Small intestine (tissue), 7 donors: ENCODE measurements at regions not wholly inside any gene's neighbourhood (a gene's known extent, or its start where the extent isn't known, plus 50 kb on each side); places are given as distances from the start of the nearest gene placed in this dataset.

ENCODE experiments used
- DNase-seq, 2 donors: peaks; one replicate each; pipeline versions ENCODE4 v3.0.0 to v3.0.0-alpha.2; 2013
- FAIRE-seq: peaks from 2 replicates; lab custom pipeline; 2012; peaks lifted over from hg19 to GRCh38; lab: Jason Lieb, UNC
- H3K27ac ChIP-seq, 3 donors: one replicate each; pipeline ENCODE4 v1.5.1; 2013; ENCODE audit warnings: low read length in 2 of 3, mild to moderate bottlenecking in 2 of 3, control low read depth in 1 of 3, inconsistent platforms in 1 of 3, low read depth in 1 of 3, moderate library complexity in 1 of 3
- H3K27me3 ChIP-seq, 3 donors: one replicate each; pipeline ENCODE4 v1.6.1; 2013; ENCODE audit warnings: low read length in 3 of 3, inconsistent platforms in 1 of 3; ENCODE audit not compliant: control insufficient read depth in 3 of 3, insufficient read depth in 3 of 3
- H3K36me3 ChIP-seq, 3 donors: one replicate each; pipeline ENCODE4 v1.6.1; 2013; ENCODE audit warnings: low read length in 3 of 3, inconsistent platforms in 1 of 3, low read depth in 1 of 3, mild to moderate bottlenecking in 1 of 3, moderate library complexity in 1 of 3; ENCODE audit not compliant: control insufficient read depth in 3 of 3, insufficient read depth in 2 of 3
- H3K4me1 ChIP-seq, 3 donors: one replicate each; pipeline ENCODE4 v1.6.1; 2013; ENCODE audit warnings: low read length in 2 of 3, inconsistent platforms in 1 of 3, low read depth in 1 of 3, mild to moderate bottlenecking in 1 of 3, moderate library complexity in 1 of 3; ENCODE audit not compliant: control insufficient read depth in 3 of 3, insufficient read depth in 2 of 3
- H3K4me3 ChIP-seq, 3 donors: one replicate each; pipeline ENCODE4 v1.5.1; 2013; ENCODE audit warnings: low read length in 3 of 3, control low read depth in 1 of 3, inconsistent platforms in 1 of 3, low read depth in 1 of 3, mild to moderate bottlenecking in 1 of 3, moderate library complexity in 1 of 3
- H3K9me3 ChIP-seq, 2 donors: one replicate each; pipeline ENCODE4 v1.6.1; 2013; ENCODE audit warnings: low read depth in 1 of 2, low read length in 1 of 2; ENCODE audit not compliant: control insufficient read depth in 2 of 2, insufficient read depth in 1 of 2
- WGBS, 3 donors: extraction: QIAGEN DNeasy Blood & Tissue Kit; methylation state at CpG; one replicate each; pipeline ENCODE4 v1.1.7; 2013; 5-methylcytosine and 5-hydroxymethylcytosine counted together
- donor health status: healthy with polysubstance abuse.
- donor health status: control.
- donor health status: control.
- donor health status: Bipolar disorder and iron deficiency.
- donor health status: healthy.

DNA sequence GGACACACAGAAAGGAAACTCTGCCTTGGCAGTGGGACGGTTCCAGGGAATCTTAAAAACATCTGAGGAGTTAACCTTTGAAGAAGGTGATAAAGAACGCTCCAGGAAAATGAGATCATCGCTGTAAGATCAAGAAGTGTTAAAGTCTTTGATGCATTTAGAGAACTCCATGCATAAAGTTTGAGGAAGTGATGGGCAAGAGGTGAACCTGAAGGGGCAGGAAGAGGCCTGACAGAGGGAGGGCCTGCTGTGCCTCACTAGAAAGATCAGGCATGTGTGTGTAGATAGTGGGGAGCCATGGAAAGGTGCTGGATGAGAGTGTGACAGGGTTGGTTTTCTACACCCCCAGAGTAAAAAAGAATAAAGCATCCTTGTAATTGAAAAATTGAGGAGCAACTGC is 889.2 kb downstream of the MCTP2 start:
- WGBS, 3 donors: 71 to 76% (median 74%) methylated on average over 3 of the region's 3 CpGs
- FAIRE-seq: no peak
- no peaks in the 10 kb centered on the region for H3K36me3 ChIP-seq

GRCh38 chr15:95121191-95121590 is 889.8 kb downstream of the MCTP2 start:
- no peak for DNase-seq
- H3K4me1 ChIP-seq: no peaks in the 10 kb centered on the region
- H3K4me3 ChIP-seq: no peak overlapping the region
- no peak overlapping the region for H3K27ac ChIP-seq
- no peaks in the 10 kb centered on the region for H3K27me3 ChIP-seq
- H3K9me3 ChIP-seq: no peaks in the 10 kb centered on the region
- no peaks in the 10 kb centered on the region for H3K36me3 ChIP-seq
- WGBS, 3 donors: 42 to 72% (median 55%) methylated on average over 1 of the region's 1 CpG
- FAIRE-seq: no peak

More for the DNA sequence above, 889.2 kb downstream of the MCTP2 start:
- H3K27ac ChIP-seq: no peak overlapping the region
- no peaks in the 10 kb centered on the region for H3K9me3 ChIP-seq
- H3K4me1 ChIP-seq: no peaks in the 10 kb centered on the region
- DNase-seq: no peak
- H3K27me3 ChIP-seq: no peaks in the 10 kb centered on the region
- H3K4me3 ChIP-seq: no peak overlapping the region

- no peaks in the 10 kb centered on the region for H3K36me3 ChIP-seq
- WGBS, 3 donors: 91 to 95% (median 93%) methylated on average over 2 of the region's 2 CpGs
- no peaks in the 10 kb centered on the region for H3K27me3 ChIP-seq
- H3K4me3 ChIP-seq: no peak overlapping the region
- no peaks in the 10 kb centered on the region for H3K4me1 ChIP-seq
- H3K27ac ChIP-seq: no peak overlapping the region
- FAIRE-seq (no peak), DNase-seq (no peak)
- H3K9me3 ChIP-seq: no peaks in the 10 kb centered on the region
Measured at GRCh38 chr15:95125803-95126202, 894.4 kb downstream of the MCTP2 start.

DNA sequence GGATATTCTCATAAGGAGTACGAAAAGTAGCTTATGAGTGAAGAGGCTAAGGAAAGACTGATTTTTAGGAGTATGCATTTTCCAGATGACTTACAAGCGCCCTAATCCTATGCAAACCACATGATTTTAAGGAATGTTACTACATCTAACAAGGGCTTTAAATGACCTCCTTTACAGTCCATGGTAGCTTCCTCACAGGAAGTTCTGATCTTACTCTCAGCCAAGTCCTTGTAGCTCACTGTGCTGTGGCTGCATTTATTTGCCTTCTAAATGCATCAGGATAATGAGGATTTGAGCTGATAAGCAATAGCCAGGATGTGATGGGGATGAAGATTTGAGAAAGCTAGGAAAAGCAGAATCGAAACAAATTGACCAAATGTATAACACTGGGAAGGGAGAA is 896.0 kb downstream of the MCTP2 start:
- Histone ChIP-seq H3K36me3 (no peaks in the 10 kb centered on the region), H3K27me3 (no peaks in the 10 kb centered on the region), H3K9me3 (no peaks in the 10 kb centered on the region), H3K27ac (no peak overlapping the region), H3K4me3 (no peak overlapping the region), H3K4me1 (no peaks in the 10 kb centered on the region)
- DNase-seq (no peak), FAIRE-seq (no peak)
- 65 to 78% (median 74%) methylated on average over 3 of the region's 3 CpGs for WGBS, 3 donors

GRCh38 chr15:95129574-95129973 is 898.2 kb downstream of the MCTP2 start:
- 29 to 38% (median 35%) methylated on average over 4 of the region's 4 CpGs for WGBS, 3 donors
- no peak for FAIRE-seq
- no peaks in the 10 kb centered on the region for H3K9me3 ChIP-seq
- peak in 1 of 2 donors; percentile 16 for DNase-seq
- H3K27ac ChIP-seq: no peak overlapping the region
- no peaks in the 10 kb centered on the region for H3K27me3 ChIP-seq
- H3K4me1 ChIP-seq: no peaks in the 10 kb centered on the region
- H3K36me3 ChIP-seq: no peaks in the 10 kb centered on the region
- no peak overlapping the region for H3K4me3 ChIP-seq

- DNase-seq: no peak
- FAIRE-seq: no peak
- H3K27ac ChIP-seq: no peak overlapping the region
- H3K36me3 ChIP-seq: no peaks in the 10 kb centered on the region
- H3K4me1 ChIP-seq: no peaks in the 10 kb centered on the region
- H3K27me3 ChIP-seq: no peaks in the 10 kb centered on the region
- no peaks in the 10 kb centered on the region for H3K9me3 ChIP-seq
- 52 to 57% (median 56%) methylated on average over 5 of the region's 5 CpGs for WGBS, 3 donors
- no peak overlapping the region for H3K4me3 ChIP-seq
Measured at GRCh38 chr15:95131131-95131556, 899.8 kb downstream of the MCTP2 start.

DNA sequence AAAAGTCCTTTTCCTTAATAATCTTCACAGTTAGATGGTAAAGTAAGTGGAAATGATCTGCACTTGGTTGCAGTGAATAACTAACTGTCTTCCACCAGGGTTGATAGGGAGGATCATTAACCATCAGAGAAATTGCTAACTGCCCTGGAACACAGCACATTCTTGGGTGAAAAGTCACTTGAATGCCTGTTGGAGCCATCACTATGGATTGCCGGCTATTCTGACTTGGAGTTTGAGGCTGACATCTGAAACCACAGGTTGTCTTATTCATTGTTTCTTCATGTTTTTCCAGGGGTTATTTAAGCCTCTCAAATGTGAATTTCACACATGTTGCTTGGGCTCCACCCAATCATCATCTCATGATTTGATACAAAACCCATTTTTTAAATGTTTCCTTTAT is 901.4 kb downstream of the MCTP2 start:
- Histone ChIP-seq H3K9me3 (no peaks in the 10 kb centered on the region), H3K4me1 (no peaks in the 10 kb centered on the region), H3K4me3 (no peak overlapping the region), H3K36me3 (no peaks in the 10 kb centered on the region), H3K27ac (no peak overlapping the region), H3K27me3 (no peaks in the 10 kb centered on the region)
- WGBS, 3 donors: 79 to 85% (median 83%) methylated on average over 1 of the region's 1 CpG
- FAIRE-seq (no peak), DNase-seq (no peak)

GRCh38 chr15:95134431-95135110 is 903.2 kb downstream of the MCTP2 start:
- 31 to 61% (median 42%) methylated on average over 4 of the region's 4 CpGs for WGBS, 3 donors
- H3K27me3 ChIP-seq: no peaks in the 10 kb centered on the region
- no peak overlapping the region for H3K4me3 ChIP-seq
- no peak for DNase-seq
- H3K9me3 ChIP-seq: no peaks in the 10 kb centered on the region
- H3K36me3 ChIP-seq: no peaks in the 10 kb centered on the region
- H3K27ac ChIP-seq: no peak overlapping the region
- no peak for FAIRE-seq
- no peaks in the 10 kb centered on the region for H3K4me1 ChIP-seq
